ENCODE measurements at regions not wholly inside any gene's neighbourhood (a gene's known extent, or its start where the extent isn't known, plus 50 kb on each side); places are given as distances from the start of the nearest gene placed in this dataset.

DNA sequence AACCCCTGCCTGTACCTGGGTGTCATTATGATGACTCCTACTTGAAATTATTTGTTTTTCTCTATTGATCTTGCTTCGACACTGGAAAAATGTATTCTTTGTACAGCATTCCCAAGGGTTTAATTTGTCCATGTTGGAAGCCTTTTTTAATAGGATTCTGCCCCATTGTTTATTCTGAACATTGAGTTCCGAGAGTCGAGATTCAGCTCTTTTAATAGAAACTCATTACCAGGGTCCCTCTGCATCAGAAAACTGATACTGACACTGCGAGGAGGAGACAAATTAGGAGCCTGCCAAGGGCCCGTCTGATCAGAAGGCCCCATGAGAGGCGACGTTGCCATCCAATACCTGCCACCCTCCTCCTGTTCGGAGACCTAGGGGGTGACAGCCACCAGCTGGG is 260.5 kb upstream of the ZMIZ1 start:
- no peak overlapping the region for H3K4me3 ChIP-seq (replicated peaks in 1 of 2; ENCODE audit: low read depth in 1 of 2, low read length in 2 of 2)
- no peaks in the 10 kb centered on the region for H3K9me3 ChIP-seq (ENCODE audit: control insufficient read depth in 1 of 2, insufficient read depth in 1 of 2, low read depth in 1 of 2, low read length in 2 of 2)
- RAD21 ChIA-PET (ENCODE audit: low non-redundant PET in 1 of 2, low total read pairs in 2 of 2, uncharacterized antibody in 2 of 2, unreplicated experiment in 2 of 2): no interaction called here
- DNase-seq (ENCODE audit: low read depth, low spot score) (no peak), ATAC-seq (no peak)
- TF ChIP-seq YY1 (IDR thresholded peaks at IDR 0.05; ENCODE audit: extremely low read depth, insufficient replicate concordance, low read depth, low read length): no peak
- no peak for TF ChIP-seq RAD21 (IDR thresholded peaks at IDR 0.05; ENCODE audit: low read depth)
- TF ChIP-seq EGR1 (IDR thresholded peaks at IDR 0.05; ENCODE audit: low read depth): no peak
- TF ChIP-seq, protein P1, sequence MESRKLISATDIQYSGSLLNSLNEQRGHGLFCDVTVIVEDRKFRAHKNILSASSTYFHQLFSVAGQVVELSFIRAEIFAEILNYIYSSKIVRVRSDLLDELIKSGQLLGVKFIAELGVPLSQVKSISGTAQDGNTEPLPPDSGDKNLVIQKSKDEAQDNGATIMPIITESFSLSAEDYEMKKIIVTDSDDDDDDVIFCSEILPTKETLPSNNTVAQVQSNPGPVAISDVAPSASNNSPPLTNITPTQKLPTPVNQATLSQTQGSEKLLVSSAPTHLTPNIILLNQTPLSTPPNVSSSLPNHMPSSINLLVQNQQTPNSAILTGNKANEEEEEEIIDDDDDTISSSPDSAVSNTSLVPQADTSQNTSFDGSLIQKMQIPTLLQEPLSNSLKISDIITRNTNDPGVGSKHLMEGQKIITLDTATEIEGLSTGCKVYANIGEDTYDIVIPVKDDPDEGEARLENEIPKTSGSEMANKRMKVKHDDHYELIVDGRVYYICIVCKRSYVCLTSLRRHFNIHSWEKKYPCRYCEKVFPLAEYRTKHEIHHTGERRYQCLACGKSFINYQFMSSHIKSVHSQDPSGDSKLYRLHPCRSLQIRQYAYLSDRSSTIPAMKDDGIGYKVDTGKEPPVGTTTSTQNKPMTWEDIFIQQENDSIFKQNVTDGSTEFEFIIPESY (IDR thresholded peaks at IDR 0.05; ENCODE audit: extremely low read depth, insufficient replicate concordance, low read length): no peak
- no peak for TF ChIP-seq CBX3 (IDR thresholded peaks at IDR 0.05; ENCODE audit: low read depth)
- TF ChIP-seq SP1 (IDR thresholded peaks at IDR 0.05; ENCODE audit: low read depth): no peak
- no peak for TF ChIP-seq SRF (IDR thresholded peaks at IDR 0.05; ENCODE audit: low read depth)
- TF ChIP-seq ZFX (IDR thresholded peaks at IDR 0.05): no peak
- TF ChIP-seq ZNF274 (IDR thresholded peaks at IDR 0.05; ENCODE audit: low read depth, low read length): no peak
- TF ChIP-seq CEBPB (IDR thresholded peaks at IDR 0.05; ENCODE audit: low read depth): no peak
- TF ChIP-seq POLR2A (IDR thresholded peaks at IDR 0.05; ENCODE audit: borderline replicate concordance, extremely low read depth, insufficient read depth, insufficient read length): no peak
- TF ChIP-seq POLR2AphosphoS5 (IDR thresholded peaks at IDR 0.05; ENCODE audit: low read depth, low read length): no peak
- no peak for TF ChIP-seq SIN3A (IDR thresholded peaks at IDR 0.05; ENCODE audit: low read depth)
- TF ChIP-seq EZH2 (IDR thresholded peaks at IDR 0.05): no peak
- TF ChIP-seq, protein P2, sequence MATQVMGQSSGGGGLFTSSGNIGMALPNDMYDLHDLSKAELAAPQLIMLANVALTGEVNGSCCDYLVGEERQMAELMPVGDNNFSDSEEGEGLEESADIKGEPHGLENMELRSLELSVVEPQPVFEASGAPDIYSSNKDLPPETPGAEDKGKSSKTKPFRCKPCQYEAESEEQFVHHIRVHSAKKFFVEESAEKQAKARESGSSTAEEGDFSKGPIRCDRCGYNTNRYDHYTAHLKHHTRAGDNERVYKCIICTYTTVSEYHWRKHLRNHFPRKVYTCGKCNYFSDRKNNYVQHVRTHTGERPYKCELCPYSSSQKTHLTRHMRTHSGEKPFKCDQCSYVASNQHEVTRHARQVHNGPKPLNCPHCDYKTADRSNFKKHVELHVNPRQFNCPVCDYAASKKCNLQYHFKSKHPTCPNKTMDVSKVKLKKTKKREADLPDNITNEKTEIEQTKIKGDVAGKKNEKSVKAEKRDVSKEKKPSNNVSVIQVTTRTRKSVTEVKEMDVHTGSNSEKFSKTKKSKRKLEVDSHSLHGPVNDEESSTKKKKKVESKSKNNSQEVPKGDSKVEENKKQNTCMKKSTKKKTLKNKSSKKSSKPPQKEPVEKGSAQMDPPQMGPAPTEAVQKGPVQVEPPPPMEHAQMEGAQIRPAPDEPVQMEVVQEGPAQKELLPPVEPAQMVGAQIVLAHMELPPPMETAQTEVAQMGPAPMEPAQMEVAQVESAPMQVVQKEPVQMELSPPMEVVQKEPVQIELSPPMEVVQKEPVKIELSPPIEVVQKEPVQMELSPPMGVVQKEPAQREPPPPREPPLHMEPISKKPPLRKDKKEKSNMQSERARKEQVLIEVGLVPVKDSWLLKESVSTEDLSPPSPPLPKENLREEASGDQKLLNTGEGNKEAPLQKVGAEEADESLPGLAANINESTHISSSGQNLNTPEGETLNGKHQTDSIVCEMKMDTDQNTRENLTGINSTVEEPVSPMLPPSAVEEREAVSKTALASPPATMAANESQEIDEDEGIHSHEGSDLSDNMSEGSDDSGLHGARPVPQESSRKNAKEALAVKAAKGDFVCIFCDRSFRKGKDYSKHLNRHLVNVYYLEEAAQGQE (IDR thresholded peaks at IDR 0.05; ENCODE audit: low read depth): no peak
- no peak for TF ChIP-seq EZH2phosphoT487 (IDR thresholded peaks at IDR 0.05; ENCODE audit: borderline replicate concordance)
- TF ChIP-seq, protein P3, sequence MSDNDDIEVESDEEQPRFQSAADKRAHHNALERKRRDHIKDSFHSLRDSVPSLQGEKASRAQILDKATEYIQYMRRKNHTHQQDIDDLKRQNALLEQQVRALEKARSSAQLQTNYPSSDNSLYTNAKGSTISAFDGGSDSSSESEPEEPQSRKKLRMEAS (IDR thresholded peaks at IDR 0.05): no peak
- TF ChIP-seq JUND (IDR thresholded peaks at IDR 0.05): no peak
- H3K36me3 ChIP-seq (ENCODE audit: control insufficient read depth in 1 of 2, insufficient read depth in 2 of 2, low read length in 2 of 2): no peaks in the 10 kb centered on the region
- H3K27ac ChIP-seq (ENCODE audit: low read depth, low read length): no peak overlapping the region
- POLR2A ChIA-PET: no interaction called here
- H3K79me2 ChIP-seq (ENCODE audit: insufficient read depth, low read length): no peaks in the 10 kb centered on the region
- no peak overlapping the region for H3K4me2 ChIP-seq (ENCODE audit: low read length)
- CTCF ChIA-PET: no interaction called here
- no peaks in the 10 kb centered on the region for H4K20me1 ChIP-seq (ENCODE audit: insufficient read depth)
- no peaks in the 10 kb centered on the region for H3K27me3 ChIP-seq (ENCODE audit: insufficient read depth, low read length)
- H3K9ac ChIP-seq (ENCODE audit: low read length): no peak overlapping the region
- peaks cover 0 to 4% of the 10 kb centered on the region in 2 experiments; a peak in 1 of 4 replicates for H3K4me1 ChIP-seq (ENCODE audit: control insufficient read depth in 1 of 2, insufficient read depth in 2 of 2, low read length in 2 of 2)
- intact Hi-C loops (cut with micrococcal nuclease): no loop called here
- no peak overlapping the region for H2AFZ ChIP-seq (ENCODE audit: low read depth, low read length, poor library complexity, severe bottlenecking)
- no TSS peak for BruUV-seq (replicated peaks)
- H3K9me2 ChIP-seq (ENCODE audit: insufficient read depth): no peaks in the 10 kb centered on the region

Data from HCT116 (cell line).